AG10803 (cell line): ENCODE measurements at regions not wholly inside any gene's neighbourhood (a gene's known extent, or its start where the extent isn't known, plus 50 kb on each side); places are given as distances from the start of the nearest gene placed in this dataset.

Experiments used
- DNase-seq: peaks from one replicate; pipeline ENCODE4 v3.0.0; 2010; ENCODE audit warnings: low read depth
- H3K4me3 ChIP-seq: 2 replicates; pipeline ENCODE4 v1.5.1; 2011; ENCODE audit warnings: mild to moderate bottlenecking, low read length, control low read depth
- CTCF ChIP-seq: conservative IDR thresholded peaks from 2 replicates; pipeline ENCODE4 v1.5.1; 2011; ENCODE audit warnings: mild to moderate bottlenecking, low read length, control low read depth, inconsistent platforms

GRCh38 chr10:121662531-121662930 is 64.3 kb upstream of the FGFR2 start:
- no peak overlapping the region for H3K4me3 ChIP-seq
- TF ChIP-seq CTCF = no peak
- DNase-seq = no peak

GRCh38 chr10:121661451-121661851 is 63.2 kb upstream of the FGFR2 start:
- TF ChIP-seq CTCF = no peak
- no peak for DNase-seq
- H3K4me3 ChIP-seq = no peak overlapping the region

DNA sequence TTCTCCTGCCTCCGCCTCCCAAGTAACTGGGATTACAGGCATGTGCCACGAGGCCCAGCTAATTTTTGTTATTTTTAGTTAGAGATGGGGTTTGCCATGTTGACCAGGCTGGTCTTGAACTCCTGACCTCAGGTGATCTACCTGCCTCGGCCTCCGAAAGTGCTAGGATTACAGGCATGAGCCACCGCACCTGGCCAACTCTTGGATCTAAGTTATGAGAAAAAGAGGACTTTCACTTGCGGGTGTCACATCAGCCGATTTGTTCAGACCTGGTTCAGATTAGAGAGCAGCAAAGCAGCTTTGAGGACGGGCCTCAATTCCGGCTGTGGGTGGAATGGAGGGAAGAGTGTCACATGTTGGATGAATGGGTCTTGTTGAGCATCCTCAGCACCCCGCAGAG is 61.0 kb upstream of the FGFR2 start:
- no peak overlapping the region for H3K4me3 ChIP-seq
- DNase-seq = no peak
- TF ChIP-seq CTCF = no peak

DNA sequence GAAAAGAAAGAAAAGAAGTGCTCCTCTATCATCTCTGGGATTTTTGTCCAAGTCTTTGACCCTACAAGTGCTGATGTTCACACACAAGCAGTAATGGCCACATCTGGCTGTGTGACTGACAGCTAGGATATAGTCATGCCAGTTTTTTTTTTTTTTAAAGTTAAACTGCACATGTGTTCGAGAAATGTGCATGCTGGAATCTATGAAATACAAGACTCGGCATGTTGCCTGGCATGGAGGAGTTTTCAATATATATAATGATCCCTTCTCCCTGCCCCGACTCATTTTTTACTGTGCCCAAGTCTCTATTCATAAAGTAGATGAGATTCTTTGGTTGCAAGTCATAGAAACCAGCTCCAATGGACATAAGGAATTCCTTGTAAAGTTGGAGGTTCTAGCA is 60.4 kb upstream of the FGFR2 start:
- DNase-seq = no peak
- TF ChIP-seq CTCF = no peak
- no peak overlapping the region for H3K4me3 ChIP-seq

- no peak for DNase-seq
- no peak for TF ChIP-seq CTCF
Measured at GRCh38 chr10:121658111-121658510, 59.9 kb upstream of the FGFR2 start.

DNA sequence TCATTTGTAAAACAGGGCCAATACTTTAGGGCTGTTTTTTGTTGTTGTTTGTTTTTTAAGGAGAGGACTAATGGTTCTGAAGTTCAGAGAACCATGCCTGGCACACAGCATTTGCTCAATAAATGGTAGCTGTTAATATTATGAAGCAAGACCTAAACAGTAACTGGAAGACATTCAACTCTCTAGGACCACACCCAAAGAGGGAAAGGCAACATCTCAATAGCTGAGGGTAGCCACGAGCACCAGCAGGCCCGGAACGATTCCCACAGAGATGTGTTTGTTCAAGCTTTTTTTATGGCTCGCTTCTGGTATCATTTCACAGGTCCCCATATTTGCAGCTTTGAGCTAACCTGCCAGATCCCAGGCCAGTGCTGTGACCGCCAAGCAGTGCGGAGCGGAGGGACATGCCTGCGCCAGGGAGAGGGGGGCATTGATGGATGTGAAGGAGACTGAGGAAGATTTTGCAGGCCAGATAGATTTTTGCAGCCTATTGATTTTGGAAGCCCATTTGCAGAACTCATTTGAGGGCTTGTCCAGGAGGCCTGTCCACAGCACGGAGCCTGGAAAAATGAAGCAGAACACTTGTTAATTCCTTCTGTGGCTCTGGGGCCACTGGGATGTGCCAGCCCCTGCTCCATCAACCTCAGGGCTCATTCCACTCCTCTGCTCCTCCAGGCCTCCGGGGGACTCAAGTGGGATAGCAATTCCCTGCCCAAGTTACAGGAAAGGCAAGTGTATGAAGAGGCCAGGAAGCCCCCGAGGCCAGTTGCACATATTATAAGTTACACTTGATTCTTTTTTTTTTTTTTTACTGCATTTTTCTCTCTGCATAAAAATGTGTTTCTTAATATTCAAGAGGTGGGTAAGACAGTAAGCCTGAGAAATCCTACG is 57.3 kb upstream of the FGFR2 start:
- no peak overlapping the region for H3K4me3 ChIP-seq
- no peak for DNase-seq
- TF ChIP-seq CTCF = no peak

More at GRCh38 chr10:121658111-121658510, 59.9 kb upstream of the FGFR2 start:
- no peak overlapping the region for H3K4me3 ChIP-seq

- no peak for TF ChIP-seq CTCF
- no peak overlapping the region for H3K4me3 ChIP-seq
- DNase-seq = no peak
Measured at GRCh38 chr10:121654021-121654545, 55.8 kb upstream of the FGFR2 start.
